ENCODE measurements at regions not wholly inside any gene's neighbourhood (a gene's known extent, or its start where the extent isn't known, plus 50 kb on each side); places are given as distances from the start of the nearest gene placed in this dataset.
A peak's percentile ranks its signal among the peaks of the same experiment; 100 is the strongest.
"Not testable (repeated sequence)": the region's sequence is repeated elsewhere in the genome, so short reads cannot be mapped to it uniquely, and the experiment has no call there.

DNA sequence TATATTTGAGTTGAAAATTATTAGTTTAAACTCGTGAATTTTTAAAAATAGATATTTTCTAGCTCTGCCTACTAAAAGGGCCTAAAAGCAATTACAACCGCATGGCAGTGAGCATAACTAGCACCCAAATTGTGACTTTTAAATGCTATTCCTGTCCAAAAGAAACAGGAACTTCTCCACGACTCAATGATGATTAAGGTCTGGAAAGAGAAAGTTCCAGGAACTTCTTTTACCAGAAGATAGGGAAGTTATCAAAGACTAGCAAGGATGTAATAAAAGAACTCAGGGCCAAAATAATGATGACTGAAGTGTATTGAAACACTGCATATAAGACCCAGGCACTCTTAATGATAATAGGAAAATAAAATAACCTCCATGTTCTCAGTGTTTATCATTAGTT is 313.0 kb downstream of the PLPP3 start:
- DNase-seq (ENCODE audit: low spot score) = no peak

DNA sequence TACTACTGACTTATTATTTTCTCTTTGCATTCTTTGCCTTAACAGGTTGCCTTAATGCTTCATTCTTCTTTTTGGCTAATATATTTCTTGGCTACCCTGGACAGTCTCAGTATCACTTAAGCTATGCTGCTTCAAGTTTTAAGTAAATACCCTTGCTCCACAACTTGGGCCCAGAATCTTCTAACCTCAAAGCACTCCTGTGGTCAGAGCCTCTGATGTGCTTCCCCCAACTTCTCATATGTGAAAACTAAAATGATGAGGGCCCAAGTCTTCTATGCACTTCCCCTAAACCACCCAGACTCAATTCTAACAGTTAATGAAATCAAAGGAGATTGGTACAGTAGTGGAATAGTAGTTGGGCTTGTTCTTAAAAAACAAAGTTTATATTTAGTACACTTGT is 314.1 kb downstream of the PLPP3 start:
- no peak for DNase-seq (ENCODE audit: low spot score)

DNA sequence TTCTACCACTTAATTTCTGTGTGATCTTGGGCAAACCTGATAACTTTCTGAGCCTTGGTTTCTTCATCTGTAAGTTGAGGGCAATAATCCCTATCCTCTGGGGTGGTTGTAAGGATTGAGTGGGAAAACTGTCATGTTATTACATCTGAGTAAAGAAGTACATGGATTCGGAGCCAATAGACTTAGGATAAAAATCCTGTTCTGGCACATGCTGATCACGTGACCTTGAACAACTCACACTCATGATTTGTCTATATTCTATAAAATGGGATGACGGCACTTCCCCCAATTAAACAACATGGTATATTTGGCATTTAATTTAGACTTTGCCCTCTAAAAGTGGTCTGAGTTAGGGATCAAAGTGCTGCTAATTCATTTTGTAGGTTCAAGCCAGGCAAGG is 315.5 kb downstream of the PLPP3 start:
- DNase-seq (ENCODE audit: low spot score) = no peak

DNA sequence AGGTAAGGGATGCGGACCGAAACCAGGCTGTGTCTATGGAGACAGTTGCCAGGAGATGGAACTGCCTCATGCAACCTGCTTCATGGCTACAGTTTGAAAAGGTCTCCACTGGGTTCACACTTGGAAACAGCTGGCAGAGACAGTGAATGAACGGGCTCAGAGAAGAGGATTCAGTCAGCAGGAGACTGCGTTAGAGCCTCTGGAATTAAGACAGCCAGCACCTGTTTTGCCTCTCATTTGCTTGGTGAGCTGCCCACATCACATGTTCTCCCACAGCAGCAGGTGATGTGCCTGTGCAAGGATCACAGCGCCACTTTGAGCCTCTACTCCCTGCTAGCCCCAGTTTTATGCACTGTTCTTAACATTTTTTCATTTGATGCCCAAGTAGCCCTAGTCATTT is 321.0 kb downstream of the PLPP3 start:
- DNase-seq (ENCODE audit: low spot score) = no peak

DNA sequence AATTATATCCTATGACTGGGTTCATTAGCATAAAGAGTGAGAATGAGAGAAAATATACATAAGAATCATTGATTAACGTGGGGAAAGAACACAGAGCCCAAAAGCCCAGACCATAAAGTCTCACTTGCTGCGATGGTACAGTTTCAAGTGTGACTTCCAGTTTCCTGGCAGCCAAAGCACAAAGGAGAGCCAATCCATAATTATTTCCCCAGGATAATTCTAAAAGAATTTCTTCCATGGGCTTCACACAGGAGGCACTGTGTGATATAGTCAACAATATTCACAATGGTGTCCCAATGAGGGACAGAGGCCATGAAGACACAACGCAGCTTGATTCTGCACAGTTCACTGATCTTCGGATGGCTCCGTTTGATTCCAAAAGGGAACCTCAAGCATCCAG is 321.6 kb downstream of the PLPP3 start:
- no peak for DNase-seq (ENCODE audit: low spot score)

DNA sequence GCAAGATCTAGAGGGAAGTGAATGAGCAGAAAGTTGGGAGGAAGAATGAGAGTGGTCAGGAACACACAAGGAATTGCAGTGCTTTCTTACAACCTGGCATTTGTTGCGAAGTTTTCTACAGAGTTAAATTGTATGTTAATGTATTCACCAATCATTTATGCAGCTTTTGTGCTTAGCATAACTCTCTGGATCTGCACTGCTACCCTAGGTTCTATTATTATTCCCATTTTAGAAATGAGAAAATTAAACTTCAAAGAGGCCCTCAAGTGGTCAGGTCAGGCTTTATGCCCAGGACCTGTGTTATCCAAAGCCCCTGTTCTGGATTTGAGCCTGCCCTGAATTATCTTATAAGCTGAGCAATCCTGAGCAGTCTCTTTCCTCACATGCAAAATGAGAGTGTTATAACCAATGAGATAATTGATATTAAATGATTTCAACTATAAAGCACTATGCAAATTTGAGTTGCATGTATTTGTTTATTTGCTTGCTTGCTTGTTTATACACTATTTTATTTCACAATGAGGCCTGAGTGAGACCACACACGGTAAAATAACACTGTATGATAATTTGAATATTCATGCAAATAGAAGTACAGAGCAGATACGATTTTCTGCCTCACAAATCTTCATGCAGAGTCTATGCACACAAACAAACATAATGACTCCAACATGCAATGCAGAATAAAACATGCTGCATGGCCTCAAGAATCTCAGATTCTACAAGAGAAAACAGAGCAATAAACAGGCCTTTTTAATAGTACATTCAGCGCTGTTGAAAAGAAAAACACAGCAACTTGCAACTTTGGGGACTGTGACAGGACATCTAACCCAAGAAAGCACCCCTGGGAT is 323.0 kb downstream of the PLPP3 start:
- DNase-seq (ENCODE audit: low spot score) = no peak

DNA sequence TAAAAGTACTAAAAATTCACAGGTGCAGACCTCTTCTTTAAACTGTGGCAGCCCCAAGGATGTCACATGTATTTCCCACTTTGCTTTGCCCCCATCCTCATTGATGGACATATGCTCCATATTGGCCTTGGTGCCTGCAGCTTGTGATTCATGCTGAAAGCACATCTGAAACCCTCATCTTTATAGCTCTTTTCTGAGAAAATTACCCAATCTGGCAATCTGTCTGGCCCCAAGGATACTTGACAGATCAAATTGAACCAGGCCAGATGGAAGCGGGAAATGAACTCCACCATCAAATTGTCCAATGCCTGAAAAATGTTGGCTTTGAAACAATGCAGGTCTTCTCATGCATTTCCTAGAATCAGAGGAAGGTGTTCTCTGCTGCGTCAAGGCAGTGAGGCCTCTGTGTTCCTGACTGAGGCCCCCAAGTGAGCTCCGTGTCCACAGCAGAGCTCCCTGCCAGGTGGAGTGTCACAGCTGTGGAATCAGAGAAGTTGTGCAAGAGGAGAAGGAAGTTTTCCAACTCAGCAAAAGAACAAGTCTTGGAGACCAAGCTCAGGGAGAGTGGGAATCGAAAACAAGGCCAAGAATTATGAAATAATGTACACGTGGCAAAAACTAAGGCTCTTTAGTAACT is 323.7 kb downstream of the PLPP3 start:
- peak; percentile 87 for DNase-seq (ENCODE audit: low spot score)

DNA sequence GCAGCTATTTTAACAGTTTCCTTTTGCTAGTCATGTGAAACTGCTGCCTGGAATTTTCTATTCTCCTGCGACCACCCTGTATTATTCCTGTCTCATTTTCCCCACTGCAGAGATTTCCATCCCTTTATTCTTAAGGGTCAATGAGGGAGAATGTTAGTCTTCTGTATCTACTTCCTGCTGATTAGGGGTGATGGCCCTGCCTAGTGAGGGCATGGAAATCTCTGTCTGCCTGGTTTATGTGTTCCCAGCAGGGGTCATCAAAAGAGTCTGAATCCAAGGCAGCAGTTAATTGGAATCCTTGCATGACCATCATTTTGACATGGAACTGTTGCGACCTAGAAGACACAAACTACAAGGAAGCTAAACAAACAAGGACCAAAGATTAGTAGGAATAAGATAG is 325.2 kb downstream of the PLPP3 start:
- no peak for DNase-seq (ENCODE audit: low spot score)

DNA sequence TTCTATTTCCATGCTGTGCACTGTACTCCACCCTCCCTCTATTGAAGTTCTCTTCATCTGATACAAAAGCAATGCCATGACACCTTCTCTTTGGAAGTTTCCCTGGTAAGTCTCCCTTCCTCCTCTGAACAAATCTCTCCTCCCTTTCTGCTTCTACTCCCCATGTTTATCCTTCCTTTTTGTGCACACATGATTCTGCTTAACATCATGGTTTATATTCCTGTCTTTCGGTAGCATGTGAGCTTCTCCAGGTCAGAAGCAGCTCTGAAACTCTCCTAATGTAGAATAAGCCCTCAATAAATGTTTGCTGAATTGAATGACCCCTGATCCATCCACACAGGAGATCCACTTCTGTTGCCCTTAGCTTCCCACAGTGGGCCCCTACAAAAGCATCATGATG is 328.6 kb downstream of the PLPP3 start:
- DNase-seq (ENCODE audit: low spot score) = no peak

DNA sequence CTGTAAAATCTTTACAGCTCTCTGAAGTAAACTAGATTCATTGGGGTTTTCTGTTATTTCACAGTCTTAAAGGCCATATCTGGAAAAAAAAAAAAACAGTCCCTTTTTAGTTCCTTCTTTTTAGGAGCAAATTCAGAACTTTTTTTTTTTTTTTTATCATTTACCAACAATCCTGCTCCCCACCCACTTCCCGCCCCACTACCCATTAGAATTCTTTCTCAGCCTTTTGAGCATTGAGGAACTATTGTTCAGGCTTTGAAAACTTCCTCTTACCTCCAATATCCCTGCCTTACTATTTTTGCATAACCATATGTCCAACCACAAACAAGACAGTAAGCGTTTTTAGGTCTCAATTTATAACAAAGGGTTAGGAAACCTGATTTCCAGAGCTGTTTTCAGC is 330.1 kb downstream of the PLPP3 start:
- no peak for DNase-seq (ENCODE audit: low spot score)

DNA sequence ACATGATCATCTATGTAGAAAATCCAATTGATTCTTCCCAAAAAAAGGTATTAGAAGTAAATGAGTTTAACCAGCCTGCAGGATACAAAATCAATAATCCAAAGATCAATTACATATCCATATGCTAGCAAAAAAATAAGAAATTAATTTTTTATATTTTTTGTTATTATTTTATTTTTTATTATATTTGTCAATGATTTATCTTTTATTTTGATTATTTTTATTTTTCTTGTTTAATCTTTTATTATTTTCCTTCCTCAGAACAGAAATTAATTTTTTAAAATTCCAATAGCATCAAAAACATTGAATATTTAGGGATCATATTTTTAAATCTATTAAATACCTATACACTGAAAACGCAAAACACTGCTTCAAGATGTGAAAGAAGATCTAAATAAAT is 331.2 kb downstream of the PLPP3 start:
- DNase-seq (ENCODE audit: low spot score) = no peak

DNA sequence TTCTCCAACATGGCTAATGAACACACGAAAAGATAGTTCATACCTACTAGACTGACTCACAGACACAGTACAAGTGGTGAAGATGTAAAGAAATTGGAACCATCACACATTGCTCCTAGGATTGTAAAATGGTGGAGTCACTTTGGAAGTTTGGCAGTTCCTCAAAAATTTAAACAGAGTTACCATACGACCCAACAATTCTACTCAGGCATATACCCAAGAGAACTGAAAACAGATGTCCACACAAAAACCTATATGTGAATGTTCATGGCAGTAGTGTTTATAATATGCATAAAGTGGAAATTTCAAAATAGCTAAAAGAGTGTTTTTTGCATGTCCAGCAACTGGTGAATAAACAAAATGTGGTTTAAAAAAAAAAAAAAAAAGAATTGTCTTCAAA is 332.6 kb downstream of the PLPP3 start:
- DNase-seq (ENCODE audit: low spot score) = not testable (repeated sequence)

DNA sequence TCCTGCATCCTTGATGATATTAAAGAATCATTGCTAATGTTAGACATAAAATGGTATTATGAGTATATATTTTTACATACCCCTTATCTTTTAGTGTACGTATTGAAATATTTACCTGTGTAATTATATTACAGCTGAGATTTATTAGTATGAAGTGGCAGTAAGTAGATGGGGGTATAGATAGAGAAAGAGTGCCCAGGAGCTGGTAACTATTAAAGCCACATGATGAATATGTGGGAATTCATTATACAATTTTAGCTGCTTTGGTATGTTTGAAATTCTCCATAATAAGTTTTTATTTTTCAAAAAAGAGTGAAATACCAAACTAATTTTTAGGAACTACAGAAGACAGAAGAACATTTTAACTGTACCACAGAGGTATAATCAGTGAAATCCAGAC is 339.0 kb downstream of the PLPP3 start:
- no peak for DNase-seq (ENCODE audit: low spot score)

DNA sequence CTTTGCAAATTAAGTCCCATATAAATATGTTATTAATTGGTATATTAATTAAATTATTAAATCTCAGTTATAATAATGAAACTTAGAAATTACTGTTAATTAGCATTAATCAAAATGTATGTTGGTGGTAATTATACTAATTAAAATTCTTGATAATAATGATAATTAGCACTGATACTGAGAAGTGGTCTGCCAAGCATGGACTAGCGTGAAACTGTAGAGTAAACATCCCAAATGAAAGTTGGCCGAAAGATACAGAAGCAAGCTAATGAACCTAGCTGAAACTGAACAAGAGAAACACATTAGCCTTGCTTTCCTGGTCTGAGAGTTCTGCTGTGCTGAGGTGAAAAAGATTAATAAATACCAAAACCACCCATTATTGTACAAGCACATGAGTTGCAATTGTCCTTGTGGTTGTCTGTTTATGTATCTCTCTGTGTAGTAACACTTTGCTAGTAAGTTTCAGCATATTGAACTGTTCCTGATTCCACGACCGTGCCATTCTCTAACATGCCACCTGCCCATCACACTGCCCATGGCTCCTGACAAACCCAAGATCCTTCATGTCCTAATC is 341.8 kb downstream of the PLPP3 start:
- DNase-seq (ENCODE audit: low spot score) = no peak

DNA sequence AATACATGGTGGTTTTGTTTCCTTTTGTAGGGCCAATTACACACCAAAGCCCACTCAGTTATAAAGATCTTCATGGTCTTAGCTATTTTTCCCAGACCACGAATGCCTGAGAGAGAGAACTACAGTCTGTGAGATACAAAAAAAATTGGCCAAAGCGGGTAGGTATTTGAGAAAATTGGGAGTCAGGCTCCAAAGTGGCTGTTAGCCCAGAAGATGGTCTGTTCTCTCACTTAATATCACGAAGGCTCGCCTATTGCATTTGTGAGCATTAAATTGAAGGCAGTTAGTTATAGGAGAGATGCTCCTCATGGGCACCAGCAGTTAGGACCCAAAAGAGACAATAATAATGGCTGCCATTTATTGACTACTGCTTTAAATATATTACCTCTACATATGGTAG is 342.7 kb downstream of the PLPP3 start:
- DNase-seq (ENCODE audit: low spot score) = no peak

DNA sequence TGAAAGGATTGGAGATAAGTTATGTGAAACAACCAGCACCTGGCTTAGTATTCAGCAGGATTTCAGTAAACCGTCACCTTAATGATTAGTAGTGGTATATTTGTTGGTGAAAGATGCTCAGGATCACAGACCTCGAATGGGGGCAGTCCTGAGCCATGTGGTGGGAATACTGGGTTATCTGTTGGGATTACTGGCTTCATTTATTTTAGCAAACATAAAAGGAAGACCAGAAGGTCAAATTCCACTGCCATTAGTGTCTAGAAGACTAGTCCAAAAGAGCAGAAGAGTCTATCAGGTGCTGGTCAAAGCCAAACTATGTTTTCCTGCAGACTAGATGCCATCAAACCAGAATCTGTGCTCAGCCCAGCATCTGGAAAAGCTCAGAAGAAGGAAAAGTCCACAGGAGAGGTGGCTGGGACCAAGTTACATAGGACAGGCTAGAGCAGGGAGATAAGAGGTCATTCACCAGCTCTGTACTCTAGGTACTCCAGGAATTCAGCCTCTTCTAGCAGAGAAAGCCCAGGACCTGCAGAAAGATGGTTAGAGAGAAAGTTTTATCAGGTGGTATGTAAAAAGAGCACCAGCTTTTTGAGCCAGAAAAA is 343.4 kb downstream of the PLPP3 start:
- DNase-seq (ENCODE audit: low spot score) = no peak

DNA sequence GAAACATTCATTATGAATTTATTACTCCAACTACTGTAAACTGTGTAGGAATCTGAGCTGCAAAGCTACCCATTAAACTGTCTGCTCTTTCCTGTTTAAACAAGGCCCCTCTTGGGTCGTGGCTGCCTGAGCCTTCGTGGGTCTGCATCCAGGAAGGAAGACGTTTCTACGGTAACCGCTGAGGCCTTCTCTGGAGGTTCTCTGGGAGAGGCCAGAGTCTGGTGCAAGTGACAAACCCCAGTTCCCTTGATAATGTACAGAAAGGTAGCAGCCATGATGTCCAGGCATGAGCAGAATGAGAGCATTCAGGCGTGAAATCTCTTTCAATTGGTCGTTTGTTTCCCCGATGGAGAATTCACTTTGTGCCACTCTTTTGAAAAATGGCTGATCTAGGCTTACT is 350.2 kb downstream of the PLPP3 start:
- DNase-seq (ENCODE audit: low spot score) = no peak

DNA sequence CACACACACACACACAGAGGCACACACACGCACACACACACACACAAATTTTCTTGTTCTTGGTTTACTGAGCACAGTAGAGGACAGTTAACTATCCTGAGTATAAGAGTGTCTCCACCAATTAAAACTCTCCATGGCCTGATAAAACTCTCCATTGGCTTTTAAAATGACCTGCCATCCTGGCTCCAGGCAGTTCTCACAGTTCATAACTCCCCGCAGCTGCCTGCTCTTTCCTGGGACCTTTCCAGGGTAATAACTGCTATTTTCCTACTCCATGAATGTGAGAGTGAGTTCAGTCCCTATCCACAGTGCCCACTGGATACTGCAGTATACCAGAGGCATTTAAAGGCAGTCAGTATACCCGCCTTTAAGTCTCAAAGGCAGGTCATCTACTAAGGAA is 351.5 kb downstream of the PLPP3 start:
- DNase-seq (ENCODE audit: low spot score) = no peak

DNA sequence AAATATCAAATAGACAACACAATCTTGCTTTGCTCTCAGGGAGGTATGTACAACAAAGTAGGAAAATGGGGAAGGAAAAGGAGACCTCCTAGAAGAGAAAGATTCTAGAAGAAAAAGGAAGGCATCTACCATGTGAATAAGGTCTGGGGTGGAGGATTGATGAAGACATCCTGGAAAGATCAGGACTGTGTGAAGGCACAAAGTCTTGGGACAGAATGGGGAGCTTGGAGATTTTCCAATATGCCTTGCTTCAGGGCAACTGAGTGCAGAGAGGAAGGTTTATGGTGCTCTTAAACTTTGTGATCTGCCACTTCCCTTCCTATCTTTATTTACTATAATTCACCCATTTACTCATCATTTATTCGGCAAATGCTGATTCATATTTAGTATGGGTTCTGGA is 352.0 kb downstream of the PLPP3 start:
- no peak for DNase-seq (ENCODE audit: low spot score)

DNA sequence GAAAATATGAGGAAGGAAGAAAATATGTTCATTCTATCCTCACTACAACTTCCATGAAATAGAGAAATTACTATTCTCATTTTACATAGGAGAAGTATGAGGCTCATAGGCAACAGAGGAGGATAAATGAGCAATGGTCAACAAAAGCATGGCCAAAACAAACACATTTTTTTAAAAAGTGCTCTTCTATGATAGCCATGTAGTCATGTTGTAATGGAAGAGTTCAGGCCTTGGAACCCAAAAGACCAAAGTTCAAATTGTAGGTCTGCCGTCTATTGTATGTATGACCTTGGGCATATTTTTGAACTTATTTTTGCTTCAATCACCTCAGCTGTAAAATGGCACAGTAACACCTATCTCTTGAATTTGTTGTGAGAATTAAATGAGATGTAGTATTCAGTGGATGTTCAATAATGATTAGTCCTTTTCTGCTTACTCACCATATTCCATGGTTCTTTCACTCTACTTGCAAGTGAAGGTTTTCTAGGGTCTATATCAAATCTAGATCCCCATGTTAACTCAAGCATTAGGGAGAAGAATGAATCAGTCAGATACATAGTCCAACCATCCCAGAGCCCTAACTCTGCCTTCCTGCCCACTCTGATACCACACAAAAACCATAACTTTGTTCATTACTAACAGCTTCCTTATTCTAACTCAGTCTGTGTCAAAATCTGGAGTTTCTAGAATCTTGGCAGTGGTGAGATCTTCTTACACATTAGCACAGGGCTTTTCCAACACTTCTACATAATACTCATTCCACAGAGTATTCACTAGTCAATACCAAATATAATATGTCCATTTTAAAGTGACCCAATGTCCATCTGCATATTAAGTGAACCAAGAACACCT is 353.2 kb downstream of the PLPP3 start:
- DNase-seq (ENCODE audit: low spot score) = no peak

DNA sequence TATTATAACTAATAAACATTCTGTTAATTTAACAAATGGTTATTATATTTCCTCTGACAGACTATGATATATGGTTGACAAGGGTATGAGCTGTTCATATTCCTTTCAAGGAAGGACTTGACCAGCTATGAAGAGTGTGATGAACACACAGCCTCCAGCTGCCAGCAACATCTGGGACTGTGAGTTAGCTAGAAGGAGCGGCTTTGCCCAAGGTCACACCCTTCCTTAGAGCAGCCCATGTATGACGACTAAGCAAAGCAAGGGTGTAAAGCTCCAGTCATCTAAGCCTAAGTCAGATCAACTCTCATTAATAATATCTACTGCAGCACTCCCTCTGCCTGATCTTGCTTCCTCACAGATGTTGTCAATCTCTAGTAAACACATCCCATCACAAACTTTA is 355.4 kb downstream of the PLPP3 start:
- peak; percentile 20 for DNase-seq (ENCODE audit: low spot score)

DNA sequence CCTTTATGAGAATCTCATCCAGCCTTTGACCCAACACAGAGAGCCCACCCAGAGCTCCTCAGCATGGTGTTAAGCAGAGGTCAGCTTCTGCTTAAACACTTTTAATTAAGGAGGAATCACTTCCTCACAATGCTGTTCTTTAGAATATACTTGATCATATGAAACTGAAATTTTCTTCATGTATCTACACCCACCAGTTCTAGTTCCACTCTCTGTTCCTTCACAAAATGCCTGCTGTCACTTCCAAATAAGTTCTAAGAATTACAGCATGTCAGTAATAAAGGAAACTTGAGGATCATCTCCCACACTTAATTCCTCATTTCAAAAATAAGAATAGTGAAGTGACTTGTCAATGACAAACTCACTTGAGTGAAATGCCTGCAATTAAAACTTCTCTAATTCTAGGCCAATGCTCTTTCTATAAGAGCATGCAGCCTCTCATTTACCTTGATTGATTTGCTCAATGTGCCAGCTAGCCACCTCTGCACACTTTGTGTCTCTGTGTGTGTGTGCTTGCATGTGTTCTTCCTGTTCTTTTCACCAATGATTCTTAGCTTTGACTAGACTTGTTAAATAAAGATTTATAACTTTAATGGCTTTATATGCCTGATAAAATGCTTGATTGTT is 356.3 kb downstream of the PLPP3 start:
- no peak for DNase-seq (ENCODE audit: low spot score)
